Lower leg skin (tissue), 4 donors: ENCODE measurements at regions not wholly inside any gene's neighbourhood (a gene's known extent, or its start where the extent isn't known, plus 50 kb on each side); places are given as distances from the start of the nearest gene placed in this dataset.

Source experiments
- DNase-seq, 2 donors: peaks; one replicate each; pipeline ENCODE4 v3.0.0-alpha.2; 2019; ENCODE audit warnings: low spot score in 2 of 2
- H3K4me3 ChIP-seq: fragments of 200-600 bp; sonication (generic); 2 replicates; pipeline ENCODE4 v1.5.1; 2017; ENCODE audit warnings: mild to moderate bottlenecking, low read depth; ENCODE audit not compliant: poor library complexity, severe bottlenecking
- POLR2A ChIP-seq, 2 donors: fragments of 450-650 bp; IDR thresholded peaks; one replicate each; pipeline ENCODE4 v1.6.1; 2016 to 2017; ENCODE audit warnings: antibody characterized with exemption in 2 of 2, mild to moderate bottlenecking in 1 of 2, moderate library complexity in 1 of 2
- WGBS, 2 donors: methylation state at CpG; one replicate each; pipeline ENCODE4 v1.1.5; 2018; 5-methylcytosine and 5-hydroxymethylcytosine counted together
- intact Hi-C: fragments of 100-400 bp; cut with DNase I; formaldehyde crosslinking; loops from one replicate; pipeline ENCODE4 v1.15.0; 2023; ENCODE audit warnings: low total_unique reads
- TF ChIP-seq, protein P1 (sequence below), 3 donors: fragments of 450-650 bp; IDR thresholded peaks; one replicate each; pipeline ENCODE4 v1.5.1; 2016; ENCODE audit warnings: antibody characterized with exemption in 3 of 3, mild to moderate bottlenecking in 3 of 3, moderate library complexity in 2 of 3

DNA sequence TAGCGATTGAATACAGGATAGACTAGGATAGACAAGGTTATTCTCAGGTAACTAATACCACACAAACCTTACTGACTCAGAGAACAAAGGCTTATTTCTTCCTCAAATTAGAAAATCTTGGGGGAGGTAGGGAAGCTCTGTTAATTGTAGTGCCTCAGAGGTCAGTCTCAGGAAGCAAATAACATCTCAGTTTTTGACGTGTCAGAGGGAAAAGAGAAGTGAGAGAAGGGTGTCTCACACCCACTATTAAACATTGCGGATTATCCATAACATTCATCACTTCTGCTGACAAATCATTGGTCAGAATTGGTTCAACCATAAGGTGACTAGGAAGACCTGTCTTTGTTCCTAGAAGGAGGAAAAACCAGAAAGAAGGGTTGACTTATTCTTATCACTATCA, 579.4 kb upstream of the MIR17HG start:
- TF ChIP-seq POLR2A (IDR thresholded peaks at IDR 0.05) = no peak
- TF ChIP-seq, protein P1, sequence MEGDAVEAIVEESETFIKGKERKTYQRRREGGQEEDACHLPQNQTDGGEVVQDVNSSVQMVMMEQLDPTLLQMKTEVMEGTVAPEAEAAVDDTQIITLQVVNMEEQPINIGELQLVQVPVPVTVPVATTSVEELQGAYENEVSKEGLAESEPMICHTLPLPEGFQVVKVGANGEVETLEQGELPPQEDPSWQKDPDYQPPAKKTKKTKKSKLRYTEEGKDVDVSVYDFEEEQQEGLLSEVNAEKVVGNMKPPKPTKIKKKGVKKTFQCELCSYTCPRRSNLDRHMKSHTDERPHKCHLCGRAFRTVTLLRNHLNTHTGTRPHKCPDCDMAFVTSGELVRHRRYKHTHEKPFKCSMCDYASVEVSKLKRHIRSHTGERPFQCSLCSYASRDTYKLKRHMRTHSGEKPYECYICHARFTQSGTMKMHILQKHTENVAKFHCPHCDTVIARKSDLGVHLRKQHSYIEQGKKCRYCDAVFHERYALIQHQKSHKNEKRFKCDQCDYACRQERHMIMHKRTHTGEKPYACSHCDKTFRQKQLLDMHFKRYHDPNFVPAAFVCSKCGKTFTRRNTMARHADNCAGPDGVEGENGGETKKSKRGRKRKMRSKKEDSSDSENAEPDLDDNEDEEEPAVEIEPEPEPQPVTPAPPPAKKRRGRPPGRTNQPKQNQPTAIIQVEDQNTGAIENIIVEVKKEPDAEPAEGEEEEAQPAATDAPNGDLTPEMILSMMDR (IDR thresholded peaks at IDR 0.05) = no peak
- no peak for DNase-seq
- no peak overlapping the region for H3K4me3 ChIP-seq
- WGBS, 2 donors = 78 to 85% methylated on average over 3 of the region's 3 CpGs
- intact Hi-C loops = no loop called here

GRCh38 chr13:90769387-90769786, 578.1 kb upstream of the MIR17HG start:
- no peak overlapping the region for H3K4me3 ChIP-seq
- 87 to 91% methylated on average over 3 of the region's 3 CpGs for WGBS, 2 donors
- intact Hi-C loops = no loop called here
- no peak for DNase-seq
- TF ChIP-seq POLR2A (IDR thresholded peaks at IDR 0.05) = no peak
- TF ChIP-seq, protein P1 (IDR thresholded peaks at IDR 0.05) = no peak

GRCh38 chr13:90770334-90770733, 577.2 kb upstream of the MIR17HG start:
- intact Hi-C loops = no loop called here
- no peak overlapping the region for H3K4me3 ChIP-seq
- TF ChIP-seq POLR2A (IDR thresholded peaks at IDR 0.05) = no peak
- TF ChIP-seq, protein P1 (IDR thresholded peaks at IDR 0.05) = no peak
- no peak for DNase-seq
- 52 to 55% methylated on average over 3 of the region's 3 CpGs for WGBS, 2 donors

- no peak overlapping the region for H3K4me3 ChIP-seq
- no peak for DNase-seq
- intact Hi-C loops = no loop called here
- TF ChIP-seq, protein P1 (IDR thresholded peaks at IDR 0.05) = no peak
- no peak for TF ChIP-seq POLR2A (IDR thresholded peaks at IDR 0.05)
These were observed 573.8 kb upstream of the MIR17HG start for GRCh38 chr13:90773681-90774080.

DNA sequence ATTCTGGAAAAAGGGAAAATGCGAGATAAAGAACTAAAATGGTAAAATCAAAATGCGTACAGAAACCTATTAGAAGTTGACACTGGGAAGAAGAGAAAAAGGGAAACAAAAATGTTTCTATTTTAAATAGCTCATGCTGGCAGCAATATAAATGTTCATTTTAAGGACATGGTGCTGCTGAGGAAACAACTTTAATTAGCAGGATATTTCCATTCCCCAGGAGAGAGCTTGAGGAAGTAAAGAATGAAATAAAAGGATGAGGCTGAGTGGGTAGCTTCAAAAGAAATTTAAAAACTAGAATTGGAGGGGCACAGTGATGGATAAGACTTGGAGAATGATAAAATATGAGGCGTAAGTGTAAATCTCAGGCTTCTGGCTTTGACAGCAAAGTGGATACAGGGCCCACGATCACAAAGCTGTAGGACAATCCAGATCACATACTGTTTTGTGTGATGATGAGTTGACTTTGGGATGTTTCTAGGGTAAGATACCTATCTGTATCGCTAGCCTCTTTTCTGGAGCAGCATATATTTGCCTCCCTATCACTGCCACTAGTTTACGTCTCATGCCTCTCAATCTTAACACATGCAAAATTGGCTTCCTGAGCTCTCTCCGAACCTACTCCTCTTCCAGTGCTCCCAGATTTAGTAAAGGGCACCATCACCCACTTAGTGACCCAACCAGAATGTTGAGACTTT, 571.3 kb upstream of the MIR17HG start:
- no peak for TF ChIP-seq POLR2A (IDR thresholded peaks at IDR 0.05)
- TF ChIP-seq, protein P1 (IDR thresholded peaks at IDR 0.05) = no peak

GRCh38 chr13:90783273-90783672, 564.2 kb upstream of the MIR17HG start:
- intact Hi-C loops = no loop called here
- TF ChIP-seq, protein P1 (IDR thresholded peaks at IDR 0.05) = no peak
- no peak for TF ChIP-seq POLR2A (IDR thresholded peaks at IDR 0.05)
- DNase-seq = no peak
- H3K4me3 ChIP-seq = no peak overlapping the region

More for the DNA sequence above, 571.3 kb upstream of the MIR17HG start:
- WGBS, 2 donors = 86 to 87% methylated on average over 7 of the region's 7 CpGs
- DNase-seq = no peak
- intact Hi-C loops = no loop called here
- H3K4me3 ChIP-seq = no peak overlapping the region
